Endothelial cell of umbilical vein (primary cell): ENCODE measurements at regions not wholly inside any gene's neighbourhood (a gene's known extent, or its start where the extent isn't known, plus 50 kb on each side); places are given as distances from the start of the nearest gene placed in this dataset.

Experiments
- BruUV-seq: library from RNA; stranded (reverse); fragments of 400-500 nt; replicated peaks from 2 replicates; lab custom pipeline; 2021; lab: Mats Ljungman, UMichigan
- CTCF ChIA-PET: fragments of 300-600, 350-600 bp; sonication (Branson Sonifier 250); formaldehyde crosslinking; loops from one replicate; lab custom pipeline; 2021; ENCODE audit warnings: antibody characterized with exemption, inconsistent platforms; lab: Charles Lee
- POLR2A ChIA-PET: fragments of 300-600, 350-600 bp; sonication (Branson Sonifier 250); formaldehyde crosslinking; loops from one replicate; lab custom pipeline; 2021; ENCODE audit warnings: antibody characterized with exemption, inconsistent platforms; lab: Charles Lee
- DNase-seq: peaks from one replicate; pipeline ENCODE4 v3.0.0-alpha.2; 2011; ENCODE audit warnings: low read depth, low spot score
- FAIRE-seq: peaks from 2 replicates; lab custom pipeline; 2011; peaks lifted over from hg19 to GRCh38; lab: Jason Lieb, UNC
- H2AFZ ChIP-seq: 2 replicates; pipeline ENCODE4 v1.6.0; 2012; ENCODE audit warnings: low read depth, low read length, control low read depth, inconsistent platforms
- H3K27ac ChIP-seq: 2 replicates; pipeline ENCODE4 v1.5.1; 2011; ENCODE audit warnings: low read depth, mild to moderate bottlenecking, control low read depth, low read length, moderate library complexity; ENCODE audit not compliant: insufficient read depth
- H3K27me3 ChIP-seq, 2 experiments: 2 replicates each; pipeline versions ENCODE4 v1.6.0 to v1.6.1; 2011; ENCODE audit warnings: low read length in 2 of 2, mixed read lengths in 1 of 2; ENCODE audit not compliant: control insufficient read depth in 2 of 2, insufficient read depth in 2 of 2
- H3K36me3 ChIP-seq, 2 experiments: 2 replicates in 1 of 2; 3 replicates in 1 of 2; pipeline ENCODE4 v1.5.1; 2011; ENCODE audit warnings: low read length in 2 of 2, mild to moderate bottlenecking in 1 of 2, moderate library complexity in 1 of 2; ENCODE audit not compliant: control insufficient read depth in 2 of 2, insufficient read depth in 2 of 2; ENCODE audit errors: extremely low read depth in 1 of 2
- H3K4me1 ChIP-seq: 3 replicates; pipeline ENCODE4 v1.5.1; 2011; ENCODE audit warnings: mild to moderate bottlenecking, low read length; ENCODE audit not compliant: control insufficient read depth, insufficient read depth; ENCODE audit errors: extremely low read depth
- H3K4me2 ChIP-seq: 2 replicates; pipeline ENCODE4 v1.6.1; 2011; ENCODE audit warnings: low read length, control low read depth, mixed read lengths; ENCODE audit not compliant: insufficient read depth
- H3K4me3 ChIP-seq, 3 experiments: fragments of 200-600 bp in 1 of 3; sonication (generic), shearing (Covaris generic) in 1 of 3; replicated peaks in 1 of 3; 2 replicates each; pipeline ENCODE4 v1.5.1; 2011 to 2016; ENCODE audit warnings: control low read depth in 3 of 3, low read length in 3 of 3, mild to moderate bottlenecking in 2 of 3, inconsistent platforms in 1 of 3, low read depth in 1 of 3, moderate library complexity in 1 of 3; ENCODE audit not compliant: insufficient read depth in 1 of 3
- H3K79me2 ChIP-seq: 2 replicates; pipeline ENCODE4 v1.6.0; 2012; ENCODE audit warnings: low read length, inconsistent platforms; ENCODE audit not compliant: control insufficient read depth, insufficient read depth
- H3K9ac ChIP-seq: replicated peaks from 2 replicates; pipeline ENCODE3; 2011; ENCODE audit warnings: low read length, control low read depth; ENCODE audit not compliant: insufficient read depth; ENCODE audit errors: extremely low read depth
- H3K9me1 ChIP-seq: replicated peaks from 3 replicates; pipeline ENCODE4 v1.6.0; 2011; ENCODE audit warnings: mild to moderate bottlenecking, low read length; ENCODE audit not compliant: control insufficient read depth, insufficient read depth; ENCODE audit errors: extremely low read depth
- H3K9me3 ChIP-seq: replicated peaks from 2 replicates; pipeline ENCODE4 v1.5.1; 2012; ENCODE audit warnings: low read length, inconsistent platforms; ENCODE audit not compliant: control insufficient read depth, insufficient read depth
- H4K20me1 ChIP-seq: replicated peaks from 2 replicates; pipeline ENCODE3; 2011; ENCODE audit warnings: mild to moderate bottlenecking, low read length; ENCODE audit not compliant: control insufficient read depth, insufficient read depth; ENCODE audit errors: extremely low read depth
- EZH2 ChIP-seq: IDR thresholded peaks from 2 replicates; pipeline ENCODE4 v1.6.1; 2012; ENCODE audit warnings: borderline replicate concordance, low read depth, mild to moderate bottlenecking, moderate library complexity, low read length, inconsistent platforms; ENCODE audit not compliant: severe bottlenecking
- FOS ChIP-seq: IDR thresholded peaks from 2 replicates; pipeline ENCODE4 v1.6.1; 2011; ENCODE audit warnings: mild to moderate bottlenecking, low read length, moderate library complexity, borderline replicate concordance; ENCODE audit not compliant: insufficient read depth
- GATA2 ChIP-seq: IDR thresholded peaks from 2 replicates; pipeline ENCODE4 v1.7.0; 2011; ENCODE audit warnings: low read depth, mild to moderate bottlenecking, moderate library complexity, mixed read lengths, low read length; ENCODE audit not compliant: insufficient read length, insufficient read depth
- MAX ChIP-seq: IDR thresholded peaks from 2 replicates; pipeline ENCODE4 v1.6.1; 2011; ENCODE audit not compliant: insufficient read depth, insufficient read length
- MYC ChIP-seq: IDR thresholded peaks from one replicate; pipeline ENCODE4 v1.6.1; 2011; ENCODE audit warnings: mild to moderate bottlenecking, low read depth, low read length
- POLR2A ChIP-seq: IDR thresholded peaks from 2 replicates; pipeline ENCODE4 v1.6.1; 2012; ENCODE audit warnings: low read depth, mild to moderate bottlenecking, control low read depth, low read length
- POLR2AphosphoS5 ChIP-seq: IDR thresholded peaks from 2 replicates; pipeline ENCODE4 v1.6.1; 2012; ENCODE audit warnings: low read depth, mild to moderate bottlenecking, control low read depth, low read length, moderate library complexity; ENCODE audit not compliant: insufficient read depth
- dilution Hi-C: fragments of 300-500 bp; cut with MboI; formaldehyde crosslinking; loops from one replicate; pipeline ENCODE4 v1.15.0; 2019; ENCODE audit warnings: low sequenced_read_pairs; ENCODE audit not compliant: extremely low pct_ligation_motif_present
- intact Hi-C: fragments of 100-400 bp; cut with micrococcal nuclease; formaldehyde crosslinking; loops from one replicate; pipeline ENCODE4 v1.10.0; 2022
- TF ChIP-seq, protein P1 (sequence below), 2 donors: IDR thresholded peaks; 1 replicate in 1 of 2; 2 replicates in 1 of 2; pipeline ENCODE4 v1.5.1; 2011; ENCODE audit warnings: low read length in 2 of 2, mild to moderate bottlenecking in 2 of 2, moderate library complexity in 2 of 2, control low read depth in 1 of 2, inconsistent platforms in 1 of 2, low read depth in 1 of 2; ENCODE audit not compliant: insufficient read depth in 1 of 2; ENCODE audit errors: extremely low read depth in 1 of 2

DNA sequence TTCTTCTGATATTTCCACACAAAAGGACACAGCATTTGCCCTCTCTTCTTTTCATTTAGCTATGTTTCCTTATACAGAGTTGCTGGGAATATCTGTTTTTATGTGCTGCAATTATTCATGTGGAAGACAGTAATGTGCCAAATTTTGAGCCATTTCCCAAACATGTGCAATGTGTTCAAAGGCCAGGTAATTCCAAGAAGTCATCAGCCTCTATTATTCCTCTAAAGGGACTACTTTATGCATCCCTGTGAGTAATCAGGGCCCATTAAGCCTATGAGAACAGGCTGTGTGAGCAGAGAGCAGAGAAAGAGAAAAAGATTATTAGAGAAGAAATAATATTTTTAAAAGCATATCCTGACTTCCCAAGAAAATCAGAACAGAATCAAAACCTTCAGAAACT, 107.6 kb upstream of the OSR1 start:
- H4K20me1 ChIP-seq, result no peaks in the 10 kb centered on the region
- no peak overlapping the region for H3K4me3 ChIP-seq
- H2AFZ ChIP-seq, result no peak overlapping the region
- dilution Hi-C loops, result no loop called here
- no peak for DNase-seq
- intact Hi-C loops, result no loop called here
- H3K27ac ChIP-seq, result no peak overlapping the region
- H3K27me3 ChIP-seq, result no peaks in the 10 kb centered on the region
- no peak overlapping the region for H3K4me2 ChIP-seq
- no peaks in the 10 kb centered on the region for H3K79me2 ChIP-seq
- no peak overlapping the region for H3K9ac ChIP-seq
- BruUV-seq, result no TSS peak
- FAIRE-seq, result no peak
- no peaks in the 10 kb centered on the region for H3K36me3 ChIP-seq
- TF ChIP-seq MYC (no peak), GATA2 (no peak), POLR2AphosphoS5 (no peak), POLR2A (no peak), FOS (no peak), EZH2 (no peak), MAX (no peak)
- TF ChIP-seq, protein P1, sequence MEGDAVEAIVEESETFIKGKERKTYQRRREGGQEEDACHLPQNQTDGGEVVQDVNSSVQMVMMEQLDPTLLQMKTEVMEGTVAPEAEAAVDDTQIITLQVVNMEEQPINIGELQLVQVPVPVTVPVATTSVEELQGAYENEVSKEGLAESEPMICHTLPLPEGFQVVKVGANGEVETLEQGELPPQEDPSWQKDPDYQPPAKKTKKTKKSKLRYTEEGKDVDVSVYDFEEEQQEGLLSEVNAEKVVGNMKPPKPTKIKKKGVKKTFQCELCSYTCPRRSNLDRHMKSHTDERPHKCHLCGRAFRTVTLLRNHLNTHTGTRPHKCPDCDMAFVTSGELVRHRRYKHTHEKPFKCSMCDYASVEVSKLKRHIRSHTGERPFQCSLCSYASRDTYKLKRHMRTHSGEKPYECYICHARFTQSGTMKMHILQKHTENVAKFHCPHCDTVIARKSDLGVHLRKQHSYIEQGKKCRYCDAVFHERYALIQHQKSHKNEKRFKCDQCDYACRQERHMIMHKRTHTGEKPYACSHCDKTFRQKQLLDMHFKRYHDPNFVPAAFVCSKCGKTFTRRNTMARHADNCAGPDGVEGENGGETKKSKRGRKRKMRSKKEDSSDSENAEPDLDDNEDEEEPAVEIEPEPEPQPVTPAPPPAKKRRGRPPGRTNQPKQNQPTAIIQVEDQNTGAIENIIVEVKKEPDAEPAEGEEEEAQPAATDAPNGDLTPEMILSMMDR (IDR thresholded peaks at IDR 0.05; ENCODE audit: extremely low read depth in 1 of 2, insufficient read depth in 1 of 2, low read depth in 1 of 2, low read length in 2 of 2), result no peak
- POLR2A ChIA-PET, result no interaction called here
- no peaks in the 10 kb centered on the region for H3K4me1 ChIP-seq
- CTCF ChIA-PET, result no interaction called here
- H3K9me3 ChIP-seq, result no peaks in the 10 kb centered on the region
- H3K9me1 ChIP-seq, result no peaks in the 10 kb centered on the region
